ENCODE measurements at regions not wholly inside any gene's neighbourhood (a gene's known extent, or its start where the extent isn't known, plus 50 kb on each side); places are given as distances from the start of the nearest gene placed in this dataset.

DNA sequence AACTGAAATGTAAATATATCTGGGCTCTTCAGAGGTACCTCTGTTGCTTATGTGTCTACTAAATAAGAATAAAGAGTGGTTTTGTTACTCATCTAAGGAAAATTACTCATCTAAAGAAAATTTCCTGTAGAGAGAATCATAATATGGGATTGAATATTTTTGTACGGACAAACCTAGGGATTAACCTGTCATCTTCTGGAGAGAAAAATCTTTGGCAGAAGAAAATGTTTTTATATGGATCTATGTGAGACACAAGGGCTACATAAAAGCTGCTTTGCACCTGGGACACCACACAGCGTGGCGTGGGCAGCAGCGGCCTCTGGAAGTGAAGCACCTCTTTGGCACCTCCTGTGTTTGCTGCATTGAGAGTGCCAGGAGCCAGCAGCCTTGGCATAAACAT, 242.9 kb upstream of the DACH1 start:
- H3K9me3 ChIP-seq (ENCODE audit: insufficient read depth, low read length): no peaks in the 10 kb centered on the region
- H3K79me2 ChIP-seq (ENCODE audit: insufficient read depth, low read length): no peaks in the 10 kb centered on the region
- no peaks in the 10 kb centered on the region for H3K9me2 ChIP-seq (replicated peaks; ENCODE audit: insufficient read depth, low read length)
- H2AFZ ChIP-seq (ENCODE audit: low read depth, low read length, severe bottlenecking): no peak overlapping the region
- no peak overlapping the region for H3K4me3 ChIP-seq (ENCODE audit: insufficient read depth, low read length, poor library complexity, severe bottlenecking)
- H3K36me3 ChIP-seq (ENCODE audit: low read length): no peaks in the 10 kb centered on the region
- no peak overlapping the region for H3K4me2 ChIP-seq (ENCODE audit: low read depth, low read length, poor library complexity, severe bottlenecking)
- no peak overlapping the region for H3K27ac ChIP-seq (ENCODE audit: low read depth, low read length)
- H3F3A ChIP-seq (ENCODE audit: insufficient read depth): no peaks in the 10 kb centered on the region
- no peaks in the 10 kb centered on the region for H4K20me1 ChIP-seq (ENCODE audit: low read depth, low read length)
- H3K27me3 ChIP-seq (ENCODE audit: low read length): no peaks in the 10 kb centered on the region
- TF ChIP-seq EZH2phosphoT487 (conservative IDR thresholded peaks at IDR 0.05; ENCODE audit: low read length) (no peak), CTCF (IDR thresholded peaks at IDR 0.05; ENCODE audit: insufficient read depth, low read length, poor library complexity, severe bottlenecking) (no peak)
- H3K9ac ChIP-seq (ENCODE audit: low read length): no peak overlapping the region

- Histone ChIP-seq H3K9me2 (replicated peaks; ENCODE audit: insufficient read depth, low read length) (no peaks in the 10 kb centered on the region), H3K4me2 (ENCODE audit: low read depth, low read length, poor library complexity, severe bottlenecking) (no peak overlapping the region), H3K27ac (ENCODE audit: low read depth, low read length) (no peak overlapping the region), H3K4me3 (ENCODE audit: insufficient read depth, low read length, poor library complexity, severe bottlenecking) (no peak overlapping the region), H3K9ac (ENCODE audit: low read length) (no peak overlapping the region), H3K27me3 (ENCODE audit: low read length) (no peaks in the 10 kb centered on the region), H4K20me1 (ENCODE audit: low read depth, low read length) (no peaks in the 10 kb centered on the region), H2AFZ (ENCODE audit: low read depth, low read length, severe bottlenecking) (no peak overlapping the region), H3K36me3 (ENCODE audit: low read length) (no peaks in the 10 kb centered on the region), H3K79me2 (ENCODE audit: insufficient read depth, low read length) (no peaks in the 10 kb centered on the region), H3K9me3 (ENCODE audit: insufficient read depth, low read length) (no peaks in the 10 kb centered on the region), H3F3A (ENCODE audit: insufficient read depth) (no peaks in the 10 kb centered on the region)
- TF ChIP-seq CTCF (IDR thresholded peaks at IDR 0.05; ENCODE audit: insufficient read depth, low read length, poor library complexity, severe bottlenecking) (no peak), EZH2phosphoT487 (conservative IDR thresholded peaks at IDR 0.05; ENCODE audit: low read length) (no peak)
These were observed 237.7 kb upstream of the DACH1 start for GRCh38 chr13:72104656-72105180.

DNA sequence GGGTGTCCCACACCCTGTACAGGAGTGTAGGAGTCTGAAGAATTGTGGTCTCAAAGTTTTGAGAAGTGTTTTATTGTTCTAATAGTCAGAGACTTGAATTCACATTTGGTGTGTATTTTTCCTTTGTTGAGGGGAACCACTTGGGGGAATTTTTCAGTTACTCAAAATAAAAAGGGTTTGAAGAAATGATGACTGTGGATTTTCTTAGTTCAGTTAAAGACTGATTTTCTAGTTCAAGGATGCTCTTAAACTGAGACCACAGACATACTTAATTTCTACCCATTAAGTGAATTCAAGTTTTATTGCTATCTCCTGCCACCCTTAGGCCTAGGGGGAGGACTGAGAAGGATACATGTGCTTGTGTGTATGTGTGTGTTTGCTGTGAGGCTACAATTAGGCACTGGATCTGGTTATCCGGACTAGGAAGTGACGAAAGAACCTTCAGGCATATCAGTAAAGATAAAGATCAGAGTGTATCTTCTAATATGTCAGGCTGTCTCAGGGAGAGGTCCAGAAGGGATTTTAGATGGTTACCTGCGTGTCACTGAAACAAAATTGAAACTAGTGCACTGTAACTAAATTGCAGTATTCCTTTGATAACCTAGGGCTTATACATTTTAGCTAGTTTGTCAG, 234.9 kb upstream of the DACH1 start:
- H3F3A ChIP-seq (ENCODE audit: insufficient read depth): no peaks in the 10 kb centered on the region
- H3K9me2 ChIP-seq (replicated peaks; ENCODE audit: insufficient read depth, low read length): no peaks in the 10 kb centered on the region
- H3K27ac ChIP-seq (ENCODE audit: low read depth, low read length): no peak overlapping the region
- no peaks in the 10 kb centered on the region for H3K36me3 ChIP-seq (ENCODE audit: low read length)
- no peaks in the 10 kb centered on the region for H3K79me2 ChIP-seq (ENCODE audit: insufficient read depth, low read length)
- no peak for TF ChIP-seq CTCF (IDR thresholded peaks at IDR 0.05; ENCODE audit: insufficient read depth, low read length, poor library complexity, severe bottlenecking)
- no peak for TF ChIP-seq EZH2phosphoT487 (conservative IDR thresholded peaks at IDR 0.05; ENCODE audit: low read length)
- no peak overlapping the region for H3K9ac ChIP-seq (ENCODE audit: low read length)
- no peaks in the 10 kb centered on the region for H4K20me1 ChIP-seq (ENCODE audit: low read depth, low read length)
- no peaks in the 10 kb centered on the region for H3K9me3 ChIP-seq (ENCODE audit: insufficient read depth, low read length)
- H3K4me3 ChIP-seq (ENCODE audit: insufficient read depth, low read length, poor library complexity, severe bottlenecking): no peak overlapping the region
- no peak overlapping the region for H3K4me2 ChIP-seq (ENCODE audit: low read depth, low read length, poor library complexity, severe bottlenecking)
- H2AFZ ChIP-seq (ENCODE audit: low read depth, low read length, severe bottlenecking): no peak overlapping the region
- H3K27me3 ChIP-seq (ENCODE audit: low read length): no peaks in the 10 kb centered on the region

All from SU-DHL-6 (cell line).